Body of pancreas (tissue), 4 donors: ENCODE measurements at regions not wholly inside any gene's neighbourhood (a gene's known extent, or its start where the extent isn't known, plus 50 kb on each side); places are given as distances from the start of the nearest gene placed in this dataset.

Experiments
- ATAC-seq: fragments of 150-250 bp; one replicate; pipeline ENCODE4 v1.9.1; 2016
- DNase-seq, 4 donors: peaks; one replicate each; pipeline ENCODE4 v3.0.0-alpha.2; 2019
- H3K27ac ChIP-seq, 4 donors: fragments of 200-600 bp; sonication (generic); 1 replicate in 3 of 4; 2 replicates in 1 of 4; pipeline versions ENCODE4 v1.5.1 to v1.6.1; 2016 to 2019; ENCODE audit warnings: mild to moderate bottlenecking in 1 of 4, mixed read lengths in 1 of 4, moderate library complexity in 1 of 4
- H3K27me3 ChIP-seq, 2 donors: fragments of 200-600 bp; sonication (generic); one replicate each; pipeline ENCODE4 v1.6.0; 2016; ENCODE audit warnings: mild to moderate bottlenecking in 1 of 2
- H3K36me3 ChIP-seq, 2 donors: fragments of 200-600 bp; sonication (generic); replicated peaks in 1 of 2; 2 replicates each; pipeline ENCODE4 v1.5.1; 2016; ENCODE audit warnings: low read depth in 2 of 2; ENCODE audit not compliant: insufficient read depth in 1 of 2
- H3K4me1 ChIP-seq: fragments of 200-600 bp; sonication (generic); one replicate; pipeline ENCODE4 v1.6.0; 2016
- H3K4me3 ChIP-seq, 2 donors: fragments of 200-600 bp; sonication (generic); 1 replicate in 1 of 2; 2 replicates in 1 of 2; pipeline ENCODE4 v1.5.1; 2016 to 2019
- H3K9me3 ChIP-seq, 3 donors: fragments of 200-600 bp; sonication (generic); 1 replicate in 2 of 3; 2 replicates in 1 of 3; pipeline ENCODE4 v1.5.1; 2016
- POLR2A ChIP-seq, 3 donors: fragments of 450-650 bp; IDR thresholded peaks; one replicate each; pipeline ENCODE4 v1.6.1; 2016; ENCODE audit warnings: antibody characterized with exemption in 3 of 3, mild to moderate bottlenecking in 2 of 3
- WGBS, 2 donors: methylation state at CpG; one replicate each; pipeline ENCODE4 v1.1.5; 2017; 5-methylcytosine and 5-hydroxymethylcytosine counted together
- intact Hi-C: fragments of 100-400 bp; cut with DNase I; formaldehyde crosslinking; loops from one replicate; pipeline ENCODE4 v1.15.1; 2023
- TF ChIP-seq, protein P1 (sequence below), 7 experiments: fragments of 450-650 bp in 4 of 7; fragments of 200-600 bp in 3 of 7; sonication (generic) in 3 of 7; IDR thresholded peaks; one replicate each; pipeline ENCODE4 v1.5.1; 2016 to 2019; ENCODE audit warnings: antibody characterized with exemption in 7 of 7

DNA sequence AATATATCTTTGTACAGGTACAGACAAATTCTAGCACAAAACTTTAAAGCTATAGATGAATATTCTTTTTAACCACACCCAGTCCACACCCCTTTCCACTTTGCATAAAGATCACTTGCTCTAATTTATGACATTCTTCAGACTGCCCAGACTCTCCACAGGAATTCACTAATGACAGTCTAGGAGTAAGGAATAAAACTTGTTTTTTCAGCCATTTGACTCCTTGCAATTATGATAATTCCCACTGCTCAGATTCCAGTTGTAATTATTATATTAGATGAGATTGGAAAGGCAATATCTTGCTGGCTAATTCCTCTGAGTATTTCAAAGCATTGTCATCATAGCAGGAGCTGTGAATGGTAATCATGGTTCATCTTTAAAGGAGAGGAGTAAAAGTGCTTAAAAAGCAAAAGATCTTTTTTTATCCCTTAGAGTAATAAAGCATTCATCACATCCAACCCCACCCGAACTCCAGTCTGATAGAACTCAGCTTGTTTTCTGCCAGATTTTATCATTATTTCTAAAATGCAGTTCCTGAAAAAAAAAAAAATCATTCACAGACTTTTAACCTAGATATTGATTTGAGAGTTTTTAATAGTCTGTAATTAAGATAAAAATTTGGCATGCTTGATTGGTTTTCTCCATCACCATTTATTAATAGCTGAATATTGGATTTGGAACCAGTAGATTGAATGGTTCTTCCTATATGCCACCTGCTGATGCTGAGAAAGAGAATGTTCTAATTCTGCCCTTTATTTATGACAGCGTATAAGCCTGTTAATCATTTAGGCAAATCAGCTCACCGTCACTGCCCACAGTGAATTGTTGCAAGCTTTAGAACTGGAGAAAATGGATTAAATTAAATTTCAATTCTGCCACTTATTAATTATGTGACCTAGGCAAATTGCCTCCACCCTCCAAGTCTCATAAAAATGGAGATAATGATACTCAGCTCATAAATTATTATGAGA is 93.9 kb upstream of the RASSF8 start:
- 57 to 67% methylated on average over 3 of the region's 3 CpGs for WGBS, 2 donors
- no peaks in the 10 kb centered on the region for H3K4me1 ChIP-seq
- H3K4me3 ChIP-seq, result no peak overlapping the region
- no peaks in the 10 kb centered on the region for H3K36me3 ChIP-seq
- ATAC-seq, result no peak
- no peaks in the 10 kb centered on the region for H3K27me3 ChIP-seq
- TF ChIP-seq POLR2A (IDR thresholded peaks at IDR 0.05), result no peak
- TF ChIP-seq, protein P1, sequence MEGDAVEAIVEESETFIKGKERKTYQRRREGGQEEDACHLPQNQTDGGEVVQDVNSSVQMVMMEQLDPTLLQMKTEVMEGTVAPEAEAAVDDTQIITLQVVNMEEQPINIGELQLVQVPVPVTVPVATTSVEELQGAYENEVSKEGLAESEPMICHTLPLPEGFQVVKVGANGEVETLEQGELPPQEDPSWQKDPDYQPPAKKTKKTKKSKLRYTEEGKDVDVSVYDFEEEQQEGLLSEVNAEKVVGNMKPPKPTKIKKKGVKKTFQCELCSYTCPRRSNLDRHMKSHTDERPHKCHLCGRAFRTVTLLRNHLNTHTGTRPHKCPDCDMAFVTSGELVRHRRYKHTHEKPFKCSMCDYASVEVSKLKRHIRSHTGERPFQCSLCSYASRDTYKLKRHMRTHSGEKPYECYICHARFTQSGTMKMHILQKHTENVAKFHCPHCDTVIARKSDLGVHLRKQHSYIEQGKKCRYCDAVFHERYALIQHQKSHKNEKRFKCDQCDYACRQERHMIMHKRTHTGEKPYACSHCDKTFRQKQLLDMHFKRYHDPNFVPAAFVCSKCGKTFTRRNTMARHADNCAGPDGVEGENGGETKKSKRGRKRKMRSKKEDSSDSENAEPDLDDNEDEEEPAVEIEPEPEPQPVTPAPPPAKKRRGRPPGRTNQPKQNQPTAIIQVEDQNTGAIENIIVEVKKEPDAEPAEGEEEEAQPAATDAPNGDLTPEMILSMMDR (IDR thresholded peaks at IDR 0.05), result no peak
- H3K27ac ChIP-seq, result no peak overlapping the region
- DNase-seq, result no peak
- intact Hi-C loops, result no loop called here
- no peaks in the 10 kb centered on the region for H3K9me3 ChIP-seq

DNA sequence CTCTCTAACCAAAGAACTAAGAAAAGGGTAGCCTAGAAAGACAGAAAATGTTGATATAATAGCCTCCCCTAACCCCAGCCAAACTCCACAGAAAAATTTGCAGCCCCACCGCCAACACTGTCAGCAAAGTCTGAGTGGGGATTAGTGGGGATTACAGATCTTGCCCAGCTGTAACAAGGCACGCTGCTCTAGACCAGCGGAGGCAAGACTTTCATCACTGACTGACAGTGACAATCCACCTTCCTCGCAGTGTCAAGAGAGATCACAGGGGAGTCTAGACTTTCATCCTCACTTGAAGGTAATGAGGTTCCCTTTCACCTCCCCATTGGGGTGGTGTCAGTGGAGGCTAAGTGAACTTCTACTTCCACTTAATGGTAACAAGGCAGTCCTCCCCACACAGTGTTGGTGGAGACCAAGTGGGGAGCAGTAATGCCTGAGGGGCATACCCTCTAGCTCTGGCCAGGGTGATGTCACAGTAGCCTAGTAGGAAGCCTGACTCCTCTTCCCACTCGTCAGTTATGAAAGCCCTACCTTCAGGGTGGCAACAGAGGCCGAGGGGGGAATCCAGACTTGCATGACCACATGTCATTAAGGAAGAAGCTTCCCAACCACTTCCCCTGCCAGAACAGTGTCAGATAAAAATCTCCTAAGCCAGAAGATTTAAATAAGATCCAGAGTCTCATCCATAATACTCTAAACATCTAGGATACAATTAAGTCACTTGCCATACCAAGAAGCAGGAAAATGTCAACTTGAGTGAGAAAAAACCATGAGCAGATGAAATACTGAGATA is 91.7 kb upstream of the RASSF8 start:
- no peak for ATAC-seq
- no peaks in the 10 kb centered on the region for H3K36me3 ChIP-seq
- H3K27ac ChIP-seq, result no peak overlapping the region
- H3K4me1 ChIP-seq, result no peaks in the 10 kb centered on the region
- intact Hi-C loops, result no loop called here
- H3K4me3 ChIP-seq, result no peak overlapping the region
- no peaks in the 10 kb centered on the region for H3K9me3 ChIP-seq
- TF ChIP-seq POLR2A (IDR thresholded peaks at IDR 0.05), result no peak
- TF ChIP-seq, protein P1 (IDR thresholded peaks at IDR 0.05), result no peak
- WGBS, 2 donors, result 73 to 77% methylated on average over 6 of the region's 6 CpGs
- H3K27me3 ChIP-seq, result no peaks in the 10 kb centered on the region
- DNase-seq, result no peak

DNA sequence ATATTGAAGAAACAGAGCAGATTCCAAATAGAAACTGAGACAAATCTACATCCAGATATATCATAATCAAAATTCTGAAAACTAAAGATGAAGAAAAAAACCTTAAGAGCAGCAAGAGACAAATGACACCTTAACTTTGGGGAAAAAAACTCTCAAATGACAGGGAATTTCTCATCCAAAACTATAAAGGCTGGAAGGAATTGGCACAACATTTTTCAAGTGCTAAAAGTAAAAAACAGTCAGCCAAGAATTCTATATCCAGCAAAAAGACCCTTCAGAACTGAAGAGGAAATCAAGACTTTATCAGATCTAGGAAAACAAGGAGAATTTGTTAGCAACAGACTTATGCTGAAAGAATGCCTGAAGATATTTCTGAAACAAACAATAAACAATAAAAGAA is 90.3 kb upstream of the RASSF8 start:
- no peaks in the 10 kb centered on the region for H3K27me3 ChIP-seq
- ATAC-seq, result no peak
- DNase-seq, result no peak
- no peak for TF ChIP-seq POLR2A (IDR thresholded peaks at IDR 0.05)
- TF ChIP-seq, protein P1 (IDR thresholded peaks at IDR 0.05), result no peak
- no peaks in the 10 kb centered on the region for H3K4me1 ChIP-seq
- no peak overlapping the region for H3K4me3 ChIP-seq
- no peaks in the 10 kb centered on the region for H3K36me3 ChIP-seq
- no peaks in the 10 kb centered on the region for H3K9me3 ChIP-seq
- intact Hi-C loops, result no loop called here
- H3K27ac ChIP-seq, result no peak overlapping the region

DNA sequence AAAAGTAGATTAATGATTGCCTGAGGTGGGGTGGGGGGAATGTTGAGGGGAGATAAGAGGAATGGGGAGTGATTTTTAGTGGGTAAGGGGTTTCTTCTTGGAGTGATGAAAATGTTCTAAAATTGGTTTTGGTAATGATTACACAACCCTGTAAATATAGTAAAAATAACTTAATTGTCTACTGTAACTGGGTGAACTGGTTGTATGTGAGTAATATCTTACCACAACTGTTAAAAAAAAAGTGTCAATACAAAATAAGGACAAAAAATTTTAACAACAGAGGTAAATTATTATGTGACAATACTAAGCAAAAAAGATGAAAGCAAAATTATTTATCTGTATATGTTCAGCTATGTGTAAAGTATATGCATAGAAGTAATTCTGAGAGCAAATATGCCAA is 86.3 kb upstream of the RASSF8 start:
- DNase-seq (no peak), ATAC-seq (no peak)
- no peak overlapping the region for H3K4me3 ChIP-seq
- H3K36me3 ChIP-seq, result no peaks in the 10 kb centered on the region
- H3K27ac ChIP-seq, result no peak overlapping the region
- no peaks in the 10 kb centered on the region for H3K4me1 ChIP-seq
- H3K27me3 ChIP-seq, result no peaks in the 10 kb centered on the region
- TF ChIP-seq, protein P1 (IDR thresholded peaks at IDR 0.05), result no peak
- no peak for TF ChIP-seq POLR2A (IDR thresholded peaks at IDR 0.05)
- no peaks in the 10 kb centered on the region for H3K9me3 ChIP-seq
- intact Hi-C loops, result no loop called here
